HUES48 (cell line): ENCODE measurements at regions not wholly inside any gene's neighbourhood (a gene's known extent, or its start where the extent isn't known, plus 50 kb on each side); places are given as distances from the start of the nearest gene placed in this dataset.

Experiments used
- H3K27ac ChIP-seq: one replicate; pipeline ENCODE4 v1.7.0; 2013; ENCODE audit warnings: low read depth, low read length, inconsistent platforms
- H3K27me3 ChIP-seq: 2 replicates; pipeline ENCODE4 v1.6.1; 2013; ENCODE audit warnings: mild to moderate bottlenecking, low read length; ENCODE audit not compliant: control insufficient read depth, insufficient read depth
- H3K36me3 ChIP-seq: 2 replicates; pipeline ENCODE4 v1.6.1; 2013; ENCODE audit warnings: low read length; ENCODE audit not compliant: control insufficient read depth, insufficient read depth
- H3K4me1 ChIP-seq: 2 replicates; pipeline ENCODE4 v1.6.1; 2013; ENCODE audit warnings: mild to moderate bottlenecking, low read length; ENCODE audit not compliant: control insufficient read depth, insufficient read depth
- H3K4me3 ChIP-seq: 2 replicates; pipeline ENCODE4 v1.5.1; 2013; ENCODE audit warnings: mild to moderate bottlenecking, low read depth, low read length
- H3K9ac ChIP-seq: 2 replicates; pipeline ENCODE4 v1.6.1; 2013; ENCODE audit warnings: mild to moderate bottlenecking, low read depth, low read length, moderate library complexity
- H3K9me3 ChIP-seq: 2 replicates; pipeline ENCODE4 v1.6.1; 2013; ENCODE audit warnings: low read length; ENCODE audit not compliant: control insufficient read depth, insufficient read depth

GRCh38 chr2:133945089-133945488 is 308.8 kb upstream of the MGAT5 start:
- no peaks in the 10 kb centered on the region for H3K27me3 ChIP-seq
- H3K9me3 ChIP-seq, result no peaks in the 10 kb centered on the region
- H3K4me1 ChIP-seq, result peaks cover 1% of the 10 kb centered on the region; the same call in 1 of the 2 replicates
- H3K9ac ChIP-seq, result no peak overlapping the region
- no peak overlapping the region for H3K4me3 ChIP-seq
- H3K27ac ChIP-seq, result no peak overlapping the region
- no peaks in the 10 kb centered on the region for H3K36me3 ChIP-seq

- H3K9ac ChIP-seq, result no peak overlapping the region
- no peaks in the 10 kb centered on the region for H3K27me3 ChIP-seq
- H3K9me3 ChIP-seq, result no peaks in the 10 kb centered on the region
- H3K36me3 ChIP-seq, result no peaks in the 10 kb centered on the region
- no peaks in the 10 kb centered on the region for H3K4me1 ChIP-seq
- no peak overlapping the region for H3K4me3 ChIP-seq
- no peak overlapping the region for H3K27ac ChIP-seq
These were observed 306.8 kb upstream of the MGAT5 start for GRCh38 chr2:133947057-133947456.

GRCh38 chr2:133948610-133949290 is 305.1 kb upstream of the MGAT5 start:
- Histone ChIP-seq H3K27ac (no peak overlapping the region), H3K9me3 (no peaks in the 10 kb centered on the region), H3K27me3 (no peaks in the 10 kb centered on the region), H3K4me3 (no peak overlapping the region), H3K4me1 (no peaks in the 10 kb centered on the region), H3K9ac (no peak overlapping the region), H3K36me3 (no peaks in the 10 kb centered on the region)

GRCh38 chr2:133949595-133949994 is 304.3 kb upstream of the MGAT5 start:
- Histone ChIP-seq H3K27me3 (no peaks in the 10 kb centered on the region), H3K4me3 (no peak overlapping the region), H3K9me3 (no peaks in the 10 kb centered on the region), H3K27ac (no peak overlapping the region), H3K9ac (no peak overlapping the region), H3K4me1 (no peaks in the 10 kb centered on the region), H3K36me3 (no peaks in the 10 kb centered on the region)

- H3K9ac ChIP-seq, result no peak overlapping the region
- H3K4me1 ChIP-seq, result no peaks in the 10 kb centered on the region
- no peak overlapping the region for H3K4me3 ChIP-seq
- H3K36me3 ChIP-seq, result no peaks in the 10 kb centered on the region
- no peaks in the 10 kb centered on the region for H3K27me3 ChIP-seq
- no peaks in the 10 kb centered on the region for H3K9me3 ChIP-seq
- no peak overlapping the region for H3K27ac ChIP-seq
These were observed 302.7 kb upstream of the MGAT5 start for GRCh38 chr2:133951209-133951608.

- H3K27ac ChIP-seq, result no peak overlapping the region
- H3K4me1 ChIP-seq, result no peaks in the 10 kb centered on the region
- no peak overlapping the region for H3K9ac ChIP-seq
- H3K4me3 ChIP-seq, result no peak overlapping the region
- H3K27me3 ChIP-seq, result no peaks in the 10 kb centered on the region
- no peaks in the 10 kb centered on the region for H3K36me3 ChIP-seq
- H3K9me3 ChIP-seq, result no peaks in the 10 kb centered on the region
These were observed 301.5 kb upstream of the MGAT5 start for GRCh38 chr2:133952420-133952819.

GRCh38 chr2:133952896-133953295 is 301.0 kb upstream of the MGAT5 start:
- no peaks in the 10 kb centered on the region for H3K4me1 ChIP-seq
- no peak overlapping the region for H3K27ac ChIP-seq
- H3K4me3 ChIP-seq, result no peak overlapping the region

GRCh38 chr2:133953524-133953923 is 300.3 kb upstream of the MGAT5 start:
- H3K36me3 ChIP-seq, result no peaks in the 10 kb centered on the region
- H3K27ac ChIP-seq, result no peak overlapping the region
- H3K9ac ChIP-seq, result no peak overlapping the region
- no peaks in the 10 kb centered on the region for H3K27me3 ChIP-seq
- no peaks in the 10 kb centered on the region for H3K9me3 ChIP-seq
- no peaks in the 10 kb centered on the region for H3K4me1 ChIP-seq
- H3K4me3 ChIP-seq, result no peak overlapping the region

More at GRCh38 chr2:133952896-133953295, 301.0 kb upstream of the MGAT5 start:
- no peaks in the 10 kb centered on the region for H3K27me3 ChIP-seq
- no peak overlapping the region for H3K9ac ChIP-seq
- no peaks in the 10 kb centered on the region for H3K9me3 ChIP-seq
- H3K36me3 ChIP-seq, result no peaks in the 10 kb centered on the region

GRCh38 chr2:133954636-133955035 is 299.2 kb upstream of the MGAT5 start:
- no peaks in the 10 kb centered on the region for H3K27me3 ChIP-seq
- H3K4me3 ChIP-seq, result no peak overlapping the region
- H3K27ac ChIP-seq, result no peak overlapping the region
- no peak overlapping the region for H3K9ac ChIP-seq
- no peaks in the 10 kb centered on the region for H3K4me1 ChIP-seq
- H3K9me3 ChIP-seq, result no peaks in the 10 kb centered on the region
- H3K36me3 ChIP-seq, result no peaks in the 10 kb centered on the region

GRCh38 chr2:133955169-133955568 is 298.7 kb upstream of the MGAT5 start:
- H3K4me3 ChIP-seq, result no peak overlapping the region
- no peak overlapping the region for H3K9ac ChIP-seq
- H3K27me3 ChIP-seq, result no peaks in the 10 kb centered on the region
- H3K36me3 ChIP-seq, result no peaks in the 10 kb centered on the region
- no peak overlapping the region for H3K27ac ChIP-seq
- H3K4me1 ChIP-seq, result no peaks in the 10 kb centered on the region
- no peaks in the 10 kb centered on the region for H3K9me3 ChIP-seq

GRCh38 chr2:133956434-133956935 is 297.4 kb upstream of the MGAT5 start:
- no peaks in the 10 kb centered on the region for H3K9me3 ChIP-seq

More at GRCh38 chr2:133956434-133956935, 297.4 kb upstream of the MGAT5 start:
- Histone ChIP-seq H3K36me3 (no peaks in the 10 kb centered on the region), H3K27ac (no peak overlapping the region), H3K4me1 (no peaks in the 10 kb centered on the region), H3K27me3 (no peaks in the 10 kb centered on the region), H3K9ac (no peak overlapping the region), H3K4me3 (no peak overlapping the region)
